ENCODE measurements at regions not wholly inside any gene's neighbourhood (a gene's known extent, or its start where the extent isn't known, plus 50 kb on each side); places are given as distances from the start of the nearest gene placed in this dataset.

DNA sequence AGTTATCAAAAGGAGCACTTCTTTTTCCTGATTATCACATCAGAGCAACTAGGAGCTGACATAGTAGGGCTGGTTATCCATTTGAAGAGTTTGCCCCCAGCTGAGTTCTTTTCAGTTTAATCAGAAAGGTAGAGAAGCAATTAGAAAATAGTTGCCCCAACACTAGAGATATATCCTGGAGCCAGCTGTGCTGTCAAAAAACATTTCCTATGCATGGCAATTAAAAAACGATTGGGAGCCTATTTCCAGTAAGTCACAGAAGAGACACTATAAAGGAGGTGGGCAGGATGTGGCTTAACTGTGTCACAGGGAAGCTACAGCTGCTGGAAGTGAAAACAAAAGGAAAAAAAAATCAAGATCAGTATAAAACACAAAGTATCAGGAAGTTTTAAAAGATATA is 155.7 kb upstream of the SLITRK1 start:
- Histone ChIP-seq H3K4me3 (no peak overlapping the region), H3K27ac (no peak overlapping the region), H3K27me3 (replicated peaks; ENCODE audit: insufficient read depth) (no peaks in the 10 kb centered on the region), H3K4me1 (ENCODE audit: control insufficient read depth in 1 of 2, low read depth in 2 of 2) (no peaks in the 10 kb centered on the region), H3K9me3 (no peaks in the 10 kb centered on the region), H3K36me3 (no peaks in the 10 kb centered on the region)
- ATAC-seq (ENCODE audit: insufficient number of reproducible peaks, low FRiP score, low read depth) (no peak), DNase-seq (ENCODE audit: low spot score) (no peak)
- TF ChIP-seq CTCF (IDR thresholded peaks at IDR 0.05) = no peak

GRCh38 chr13:84032116-84032515 is 149.8 kb upstream of the SLITRK1 start:
- H3K4me3 ChIP-seq = no peak overlapping the region
- no peak for TF ChIP-seq CTCF (IDR thresholded peaks at IDR 0.05)
- H3K27ac ChIP-seq = no peak overlapping the region
- no peaks in the 10 kb centered on the region for H3K4me1 ChIP-seq (ENCODE audit: control insufficient read depth in 1 of 2, low read depth in 2 of 2)
- H3K9me3 ChIP-seq = no peaks in the 10 kb centered on the region
- H3K36me3 ChIP-seq = no peaks in the 10 kb centered on the region
- DNase-seq (ENCODE audit: low spot score) = no peak
- no peak for ATAC-seq (ENCODE audit: insufficient number of reproducible peaks, low FRiP score, low read depth)
- H3K27me3 ChIP-seq (replicated peaks; ENCODE audit: insufficient read depth) = no peaks in the 10 kb centered on the region

- H3K4me1 ChIP-seq (ENCODE audit: control insufficient read depth in 1 of 2, low read depth in 2 of 2) = no peaks in the 10 kb centered on the region
- no peak overlapping the region for H3K4me3 ChIP-seq
- no peak for TF ChIP-seq CTCF (IDR thresholded peaks at IDR 0.05)
- no peaks in the 10 kb centered on the region for H3K36me3 ChIP-seq
- no peaks in the 10 kb centered on the region for H3K9me3 ChIP-seq
- ATAC-seq (ENCODE audit: insufficient number of reproducible peaks, low FRiP score, low read depth) (no peak), DNase-seq (ENCODE audit: low spot score) (no peak)
- no peak overlapping the region for H3K27ac ChIP-seq
- no peaks in the 10 kb centered on the region for H3K27me3 ChIP-seq (replicated peaks; ENCODE audit: insufficient read depth)
Observed at GRCh38 chr13:84031120-84031519, 148.8 kb upstream of the SLITRK1 start.

DNA sequence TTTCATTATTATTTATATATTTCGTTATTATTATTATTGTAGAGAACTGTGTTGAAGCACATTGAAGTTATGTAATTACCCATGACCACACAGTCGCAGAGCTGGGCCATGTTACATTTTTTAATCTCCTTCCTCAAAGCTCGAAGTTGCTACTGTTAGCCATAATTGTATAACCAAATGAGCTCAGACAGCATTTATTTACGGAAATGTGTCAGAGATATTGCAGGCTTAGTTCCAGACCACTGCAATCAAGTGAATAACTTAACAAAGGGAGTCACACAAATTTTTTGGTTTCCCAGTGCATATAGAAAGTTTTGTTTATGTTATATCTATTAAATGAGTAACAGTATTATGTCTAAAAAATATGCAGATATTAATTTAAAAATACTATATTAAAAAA is 147.1 kb upstream of the SLITRK1 start:
- Histone ChIP-seq H3K36me3 (no peaks in the 10 kb centered on the region), H3K4me3 (no peak overlapping the region), H3K9me3 (no peaks in the 10 kb centered on the region), H3K27ac (no peak overlapping the region), H3K27me3 (replicated peaks; ENCODE audit: insufficient read depth) (no peaks in the 10 kb centered on the region), H3K4me1 (ENCODE audit: control insufficient read depth in 1 of 2, low read depth in 2 of 2) (no peaks in the 10 kb centered on the region)
- no peak for DNase-seq (ENCODE audit: low spot score)
- ATAC-seq (ENCODE audit: insufficient number of reproducible peaks, low FRiP score, low read depth) = no peak
- TF ChIP-seq CTCF (IDR thresholded peaks at IDR 0.05) = no peak

GRCh38 chr13:84025824-84026223 is 143.6 kb upstream of the SLITRK1 start:
- ATAC-seq (ENCODE audit: insufficient number of reproducible peaks, low FRiP score, low read depth) (no peak), DNase-seq (ENCODE audit: low spot score) (no peak)
- Histone ChIP-seq H3K4me3 (no peak overlapping the region), H3K27me3 (replicated peaks; ENCODE audit: insufficient read depth) (no peaks in the 10 kb centered on the region), H3K27ac (no peak overlapping the region), H3K36me3 (no peaks in the 10 kb centered on the region), H3K9me3 (no peaks in the 10 kb centered on the region), H3K4me1 (ENCODE audit: control insufficient read depth in 1 of 2, low read depth in 2 of 2) (no peaks in the 10 kb centered on the region)
- no peak for TF ChIP-seq CTCF (IDR thresholded peaks at IDR 0.05)
